Stimulated activated CD8-positive, alpha-beta memory T cell treated with anti-CD3 and anti-CD28 coated beads, Interleukin-15, amount 100 ng/mL, for 24 hours (primary cell): ENCODE measurements at regions not wholly inside any gene's neighbourhood (a gene's known extent, or its start where the extent isn't known, plus 50 kb on each side); places are given as distances from the start of the nearest gene placed in this dataset.

ENCODE experiments used
- DNase-seq: peaks from one replicate; pipeline ENCODE4 v3.0.0-alpha.2; 2020; ENCODE audit warnings: low read depth

DNA sequence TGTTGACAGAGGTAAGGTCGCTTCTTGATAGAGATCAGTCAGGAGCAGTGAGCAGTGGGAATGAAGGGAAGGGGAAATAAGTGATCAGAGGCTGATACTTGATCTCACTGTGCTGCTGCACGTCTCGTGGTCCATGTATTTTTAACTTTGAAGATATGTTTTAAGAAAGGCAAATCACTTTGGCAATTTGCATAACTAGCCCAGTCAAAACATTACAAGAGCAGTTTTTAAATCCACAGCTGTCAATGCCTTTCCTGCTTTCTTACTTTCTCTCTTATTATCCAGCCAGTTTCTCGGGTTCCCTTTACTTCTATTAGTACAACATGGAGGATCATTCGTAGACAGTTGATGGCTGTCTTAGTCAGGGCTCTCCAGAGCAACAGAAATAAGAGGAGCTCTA is 472.8 kb downstream of the TMA16 start:
- no peak for DNase-seq

DNA sequence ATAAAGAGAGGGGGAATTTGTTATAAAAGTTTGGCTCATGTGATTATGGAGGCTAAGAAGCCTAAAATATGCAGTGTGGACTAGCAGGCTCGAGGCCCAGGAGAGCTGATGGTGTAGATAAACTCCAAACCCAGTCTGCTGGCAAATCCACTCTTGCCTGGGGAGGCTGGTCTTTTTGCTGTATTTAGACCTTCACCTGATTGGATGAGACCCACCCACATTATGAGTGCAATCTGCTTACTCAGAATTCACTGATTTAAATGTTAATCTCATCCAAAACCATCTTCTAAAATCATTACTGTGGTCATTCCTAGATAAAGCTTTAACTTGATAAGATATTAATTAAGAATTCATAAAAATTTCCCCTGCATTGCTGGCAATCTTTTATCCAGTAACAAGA is 473.2 kb downstream of the TMA16 start:
- DNase-seq = no peak

GRCh38 chr4:163969291-163969690 is 474.8 kb downstream of the TMA16 start:
- no peak for DNase-seq

GRCh38 chr4:163976588-163976987 is 482.1 kb downstream of the TMA16 start:
- no peak for DNase-seq

GRCh38 chr4:163988391-163988790 is 493.9 kb downstream of the TMA16 start:
- DNase-seq = no peak

DNA sequence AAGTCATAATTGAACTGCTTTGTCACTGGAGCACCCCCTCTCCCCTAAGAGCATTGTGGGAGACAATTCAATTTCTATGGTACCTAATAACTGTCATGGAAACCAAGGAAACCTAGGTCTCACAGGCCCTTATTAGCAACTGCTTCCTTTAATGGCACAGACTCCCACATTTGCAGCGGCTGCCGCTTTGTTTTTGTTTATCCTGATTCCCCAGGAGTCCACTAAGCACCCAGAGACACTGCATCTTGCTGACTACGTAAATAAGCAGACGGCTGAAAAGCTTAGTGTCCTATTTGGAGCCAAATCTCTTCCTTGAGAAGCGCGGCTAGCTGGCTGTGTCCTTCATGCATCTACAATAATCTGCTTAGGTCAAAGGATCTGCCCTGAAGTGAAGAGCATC is 494.4 kb downstream of the TMA16 start:
- no peak for DNase-seq

DNA sequence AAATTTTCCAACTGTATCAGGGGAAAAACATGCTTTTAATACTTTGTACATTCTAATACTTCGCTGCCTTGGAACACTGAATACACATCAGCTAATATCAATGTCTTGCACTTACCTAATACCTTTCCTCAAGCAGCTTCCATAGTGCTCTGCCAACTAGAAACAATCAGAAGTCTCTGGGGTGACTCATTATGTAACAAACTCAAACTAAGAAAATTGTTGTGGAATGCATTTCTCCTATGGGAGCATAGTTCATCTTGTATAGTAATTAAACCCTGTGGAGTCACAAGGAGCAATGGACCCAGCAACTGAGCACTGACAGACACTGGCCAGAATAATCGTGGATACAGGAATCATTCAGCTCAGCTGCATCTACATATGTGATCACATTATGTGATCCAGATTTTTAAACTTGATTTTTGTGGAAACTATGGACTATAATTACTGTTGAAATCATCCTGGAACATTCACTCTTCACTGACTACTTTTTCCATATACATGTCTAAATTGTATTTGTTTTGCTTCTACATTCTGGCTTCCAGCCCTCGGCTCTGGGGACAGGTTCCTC is 496.9 kb downstream of the TMA16 start:
- no peak for DNase-seq

- DNase-seq = no peak
Observed at GRCh38 chr4:164009435-164009834, 514.9 kb downstream of the TMA16 start.

DNA sequence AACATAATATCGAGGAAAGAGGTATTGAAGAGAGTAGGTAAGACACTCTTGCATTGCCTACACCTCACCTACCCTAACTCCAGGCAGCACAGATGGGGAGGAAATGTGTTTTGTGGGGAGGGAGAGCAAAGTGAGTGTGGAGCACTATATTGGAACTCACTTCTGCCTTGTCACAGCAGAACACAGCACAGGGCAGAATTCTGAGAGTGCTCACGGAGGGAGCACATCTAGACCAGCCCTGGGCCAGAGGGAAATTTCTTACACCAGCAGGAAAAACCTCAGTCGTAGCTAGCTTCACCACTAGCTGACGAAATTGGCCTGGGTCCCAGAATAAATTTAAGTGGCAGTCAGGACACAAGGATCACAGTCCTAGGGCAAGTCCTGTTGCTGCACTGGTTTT is 517.3 kb downstream of the TMA16 start:
- DNase-seq = no peak

- DNase-seq = no peak
Observed at GRCh38 chr4:164012396-164013027, 518.0 kb downstream of the TMA16 start.

GRCh38 chr4:164021947-164022346 is 527.5 kb downstream of the TMA16 start:
- DNase-seq = no peak

DNA sequence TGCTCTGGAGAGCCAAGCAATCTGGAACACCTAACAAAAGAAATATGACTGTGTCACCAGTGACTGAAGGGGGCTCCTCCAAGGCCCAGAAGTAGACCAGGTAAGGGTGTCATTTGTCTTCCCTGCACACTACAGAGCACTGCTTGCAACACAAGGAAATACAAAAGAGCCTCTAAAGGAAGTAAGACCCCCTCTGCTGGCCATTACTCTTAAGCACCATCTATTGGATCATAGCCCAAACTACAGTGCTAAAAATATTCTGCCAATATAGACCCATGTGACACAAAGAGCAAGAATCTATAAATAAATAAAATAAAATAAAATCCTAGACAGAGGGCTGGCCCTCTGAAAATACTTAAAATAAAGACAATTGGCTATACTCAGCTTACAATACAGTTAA is 528.7 kb downstream of the TMA16 start:
- DNase-seq = no peak

GRCh38 chr4:164027805-164028204 is 533.3 kb downstream of the TMA16 start:
- no peak for DNase-seq

- no peak for DNase-seq
Observed at GRCh38 chr4:164039482-164039881, 545.0 kb downstream of the TMA16 start.

- no peak for DNase-seq
Observed at GRCh38 chr4:164056426-164057142, 562.1 kb downstream of the TMA16 start.

DNA sequence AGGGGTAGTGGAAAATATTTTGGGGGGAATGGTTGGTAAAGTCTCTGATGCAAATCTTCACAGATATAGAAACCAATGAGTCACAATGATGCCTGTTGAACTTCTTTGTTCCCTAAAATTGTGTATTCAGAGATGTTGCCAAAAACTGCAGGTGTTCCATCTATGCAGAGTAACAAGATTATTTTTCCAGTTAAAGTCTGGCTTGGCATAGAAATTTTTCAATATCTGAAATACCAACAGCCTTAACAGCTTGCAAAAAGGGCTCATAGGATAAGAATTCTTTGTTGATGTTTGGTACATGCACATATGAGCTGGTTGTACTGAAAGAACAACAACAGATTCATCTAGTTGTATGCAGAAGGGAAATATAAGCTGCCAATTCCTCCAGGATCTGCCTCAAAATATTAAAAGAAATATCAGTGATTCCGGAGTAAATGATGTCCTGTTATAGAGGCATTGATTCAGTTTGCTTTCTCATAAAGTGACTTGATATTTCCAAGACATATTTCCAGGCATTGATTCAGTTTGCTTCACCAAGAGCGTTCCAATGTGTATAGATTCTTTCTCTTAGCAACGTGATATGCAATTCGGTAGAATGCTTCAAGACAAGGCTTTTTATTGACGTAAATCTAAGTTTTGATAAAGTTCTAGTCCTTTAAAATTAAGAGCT is 564.4 kb downstream of the TMA16 start:
- no peak for DNase-seq

DNA sequence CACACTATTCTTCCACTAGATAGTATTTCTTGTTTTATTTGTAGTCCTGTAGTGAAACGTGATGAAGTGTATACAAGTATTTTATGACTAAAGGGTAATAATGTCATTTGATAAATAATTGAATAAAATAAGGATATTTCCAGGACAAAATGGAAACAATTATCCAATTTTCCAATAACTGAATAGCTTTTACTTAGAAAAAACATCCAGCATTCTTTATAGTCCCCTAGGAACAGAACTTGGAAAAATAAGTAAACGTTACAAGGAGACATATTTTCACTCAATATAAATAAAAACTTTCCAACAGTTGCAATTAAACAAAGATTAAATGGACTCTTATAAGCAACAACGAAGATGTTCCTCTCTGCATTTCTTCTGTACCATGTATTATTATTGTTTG is 566.0 kb downstream of the TMA16 start:
- DNase-seq = no peak

GRCh38 chr4:164068392-164068791 is 573.9 kb downstream of the TMA16 start:
- DNase-seq = no peak

DNA sequence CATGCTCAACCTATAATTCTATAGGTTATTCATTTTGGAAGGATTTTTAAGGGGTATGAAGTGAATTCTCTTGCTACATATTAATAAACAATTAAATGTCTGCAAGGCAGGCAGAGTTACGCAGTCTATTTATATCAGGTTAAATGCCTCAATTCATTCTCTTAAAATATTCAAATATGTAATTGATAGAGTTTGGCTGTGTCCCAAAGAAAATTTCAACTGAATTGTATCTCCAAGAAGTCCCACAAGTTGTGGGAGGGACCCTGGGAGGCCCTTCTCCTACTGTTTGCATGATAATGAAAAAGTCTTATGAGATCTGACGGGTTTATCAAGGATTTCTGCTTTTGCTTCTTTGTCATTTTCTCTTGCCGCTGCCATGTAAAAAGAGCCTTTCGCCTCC is 576.1 kb downstream of the TMA16 start:
- no peak for DNase-seq

GRCh38 chr4:164081371-164081770 is 586.9 kb downstream of the TMA16 start:
- DNase-seq = no peak

DNA sequence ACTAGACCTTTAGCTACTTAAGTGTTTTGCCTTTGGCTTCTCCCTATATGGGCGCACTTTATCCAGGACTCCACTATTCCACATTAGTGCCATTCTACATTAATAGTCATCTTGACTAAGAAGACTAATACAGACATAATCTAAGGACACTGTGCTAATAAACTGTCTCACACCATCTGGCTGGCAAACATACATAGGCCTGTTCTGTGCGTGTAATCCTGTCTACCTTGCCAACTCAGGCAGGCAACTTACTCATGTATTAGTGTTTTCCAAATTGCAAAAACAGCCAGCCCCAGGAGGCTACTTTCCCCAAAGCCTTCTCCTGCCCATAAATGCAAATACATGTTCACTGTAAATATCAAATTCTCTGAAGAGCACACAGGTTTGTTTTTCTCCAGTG is 587.3 kb downstream of the TMA16 start:
- DNase-seq = no peak

GRCh38 chr4:164087733-164088132 is 593.2 kb downstream of the TMA16 start:
- DNase-seq = no peak
